ENCODE measurements at regions not wholly inside any gene's neighbourhood (a gene's known extent, or its start where the extent isn't known, plus 50 kb on each side); places are given as distances from the start of the nearest gene placed in this dataset.

- Histone ChIP-seq H2BK15ac (ENCODE audit: low read length) (no peak overlapping the region), H3K36me3 (ENCODE audit: control insufficient read depth in 2 of 4, insufficient read depth in 4 of 4, low read length in 3 of 4) (no peaks in the 10 kb centered on the region), H3K18ac (ENCODE audit: extremely low read depth, low read length) (no peak overlapping the region), H3K56ac (replicated peaks; ENCODE audit: insufficient read length, low read depth, low read length) (no peak overlapping the region), H3K9ac (replicated peaks in 1 of 4; ENCODE audit: extremely low read depth in 1 of 4, low read depth in 3 of 4, low read length in 3 of 4) (no peak overlapping the region), H3K23ac (ENCODE audit: insufficient read length) (no peak overlapping the region), H3K27me3 (replicated peaks in 1 of 4; ENCODE audit: control insufficient read depth in 3 of 4, extremely low read depth in 1 of 4, insufficient read depth in 3 of 4, low read length in 3 of 4) (no peaks in the 10 kb centered on the region), H2AK5ac (ENCODE audit: low read depth, low read length) (no peak overlapping the region), H4K8ac (ENCODE audit: extremely low read depth, insufficient read depth, low read length) (no peak overlapping the region), H3K4me1 (replicated peaks in 1 of 4; ENCODE audit: control insufficient read depth in 3 of 4, insufficient read depth in 4 of 4, low read length in 3 of 4) (no peaks in the 10 kb centered on the region), H3K23me2 (ENCODE audit: low read depth, low read length) (no peaks in the 10 kb centered on the region), H3K4me2 (ENCODE audit: insufficient read depth in 1 of 2, low read depth in 2 of 2, low read length in 2 of 2) (no peak overlapping the region), H3K79me1 (ENCODE audit: low read depth, low read length) (no peaks in the 10 kb centered on the region), H3K14ac (ENCODE audit: insufficient read length) (no peak overlapping the region), H2BK120ac (replicated peaks; ENCODE audit: low read depth, low read length) (no peak overlapping the region), H3K27ac (ENCODE audit: low read depth, low read length) (no peak overlapping the region), H3K4me3 (ENCODE audit: extremely low read depth in 1 of 4, insufficient read depth in 2 of 4, low read depth in 3 of 4, low read length in 4 of 4) (no peak overlapping the region), H2AFZ (ENCODE audit: low read length) (peak overlapping the region; percentile 23; the same call in 1 of the 2 replicates), H3K79me2 (ENCODE audit: control insufficient read depth in 1 of 2, insufficient read depth in 2 of 2, low read length in 2 of 2) (no peaks in the 10 kb centered on the region), H2BK12ac (ENCODE audit: low read depth, low read length) (no peak overlapping the region), H4K5ac (ENCODE audit: insufficient read length, low read depth, low read length) (no peak overlapping the region), H3K9me3 (ENCODE audit: insufficient read depth in 2 of 2, low read depth in 1 of 2, low read length in 1 of 2) (peaks cover 0 to 2% of the 10 kb centered on the region in 2 experiments; a peak in 1 of 4 replicates), H3K4ac (replicated peaks; ENCODE audit: insufficient read length, low read depth, low read length) (no peak overlapping the region), H2BK20ac (ENCODE audit: low read length) (no peak overlapping the region), H4K20me1 (replicated peaks in 1 of 2; ENCODE audit: control insufficient read depth in 1 of 2, insufficient read depth in 2 of 2, low read length in 2 of 2) (no peaks in the 10 kb centered on the region), H2BK5ac (ENCODE audit: low read depth, low read length) (no peak overlapping the region), H4K91ac (replicated peaks; ENCODE audit: insufficient read length, low read length) (no peak overlapping the region)
- ChIA-PET POLR2A (ENCODE audit: partially characterized antibody) (no interaction called here), CTCF (ENCODE audit: partially characterized antibody) (interaction anchor here (1.0 kb wide), 1 partner anchor 16 kb away, joined by 4 read pairs; no protein-coding TSS in a partner anchor)
- TF ChIP-seq EGR1 (IDR thresholded peaks at IDR 0.05; ENCODE audit: borderline replicate concordance, low read depth, low read length) = no peak
- no peak for TF ChIP-seq CHD2 (IDR thresholded peaks at IDR 0.05; ENCODE audit: low read length)
- no peak for TF ChIP-seq JUN (IDR thresholded peaks at IDR 0.05; ENCODE audit: low read depth, low read length)
- no peak for TF ChIP-seq EP300 (IDR thresholded peaks at IDR 0.05; ENCODE audit: borderline replicate concordance in 1 of 2, low read depth in 2 of 2, low read length in 2 of 2)
- no peak for TF ChIP-seq NRF1 (IDR thresholded peaks at IDR 0.05; ENCODE audit: low read depth, low read length)
- TF ChIP-seq ATF2 (IDR thresholded peaks at IDR 0.05; ENCODE audit: low read length) = no peak
- TF ChIP-seq JUND (IDR thresholded peaks at IDR 0.05; ENCODE audit: low read length) = no peak
- no peak for TF ChIP-seq CBX8 (IDR thresholded peaks at IDR 0.05; ENCODE audit: borderline replicate concordance, low read depth, low read length)
- TF ChIP-seq EZH2 (IDR thresholded peaks at IDR 0.05; ENCODE audit: low read depth, low read length, severe bottlenecking) = no peak
- DNase-seq (ENCODE audit: low read depth in 1 of 2, low spot score in 2 of 2) = no peak
- 99% methylated on average over 4 of the region's 4 CpGs; no CpG with 5 or more reads in 1 of the 2 experiments for WGBS, 2 experiments (ENCODE audit: extremely low coverage in 1 of 2, insufficient coverage in 1 of 2, insufficient read length in 1 of 2, insufficient replicate concordance in 2 of 2, low coverage in 1 of 2, low lambda C conversion rate in 2 of 2, missing lambda C conversion rate in 1 of 2)
- FAIRE-seq = no peak
These were observed 732.3 kb upstream of the CELF4 start for GRCh38 chr18:38297910-38298309.

All from H1 (cell line).